ENCODE measurements at regions not wholly inside any gene's neighbourhood (a gene's known extent, or its start where the extent isn't known, plus 50 kb on each side); places are given as distances from the start of the nearest gene placed in this dataset.

GRCh38 chrX:7263961-7264360 lies 116.0 kb upstream of the PUDP start:
- no peak for TF ChIP-seq YY1 (IDR thresholded peaks at IDR 0.05; ENCODE audit: insufficient read depth, insufficient read length)
- no peak for TF ChIP-seq ZNF274 (IDR thresholded peaks at IDR 0.05; ENCODE audit: low read depth, low read length)
